ENCODE measurements at regions not wholly inside any gene's neighbourhood (a gene's known extent, or its start where the extent isn't known, plus 50 kb on each side); places are given as distances from the start of the nearest gene placed in this dataset.
"Not testable (repeated sequence)": the region's sequence is repeated elsewhere in the genome, so short reads cannot be mapped to it uniquely, and the experiment has no call there.

DNA sequence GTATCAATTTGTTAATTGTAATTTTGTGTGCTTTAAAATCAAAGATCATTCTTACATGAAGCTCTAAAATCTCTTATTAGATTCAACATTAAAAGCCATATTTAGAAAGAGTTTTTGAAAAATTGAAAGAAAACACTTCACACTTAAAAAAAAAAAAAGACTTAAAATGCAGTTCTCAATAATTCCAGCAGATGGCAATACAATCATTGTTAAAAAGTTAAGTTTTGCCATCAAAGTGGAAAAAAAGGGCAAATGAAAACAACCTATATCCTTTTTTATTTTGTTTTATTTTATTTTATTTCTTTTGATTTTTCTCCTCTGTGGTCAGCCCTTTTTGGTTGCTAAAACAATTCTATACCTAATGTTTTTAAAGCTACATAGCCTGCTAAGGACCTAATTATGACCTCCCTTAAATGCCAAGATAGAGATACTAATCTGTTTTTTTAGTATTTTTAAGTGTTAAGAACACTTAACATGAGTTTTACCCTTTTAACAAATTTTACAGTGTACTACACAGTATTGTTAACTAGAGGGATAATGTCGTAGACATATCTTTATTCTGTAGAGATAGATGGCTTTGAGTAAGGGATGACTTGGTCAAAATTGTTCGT is 154.2 kb upstream of the DAB2 start:
- DNase-seq = no peak

GRCh38 chr5:39577529-39577928 is 152.7 kb upstream of the DAB2 start:
- DNase-seq = no peak

DNA sequence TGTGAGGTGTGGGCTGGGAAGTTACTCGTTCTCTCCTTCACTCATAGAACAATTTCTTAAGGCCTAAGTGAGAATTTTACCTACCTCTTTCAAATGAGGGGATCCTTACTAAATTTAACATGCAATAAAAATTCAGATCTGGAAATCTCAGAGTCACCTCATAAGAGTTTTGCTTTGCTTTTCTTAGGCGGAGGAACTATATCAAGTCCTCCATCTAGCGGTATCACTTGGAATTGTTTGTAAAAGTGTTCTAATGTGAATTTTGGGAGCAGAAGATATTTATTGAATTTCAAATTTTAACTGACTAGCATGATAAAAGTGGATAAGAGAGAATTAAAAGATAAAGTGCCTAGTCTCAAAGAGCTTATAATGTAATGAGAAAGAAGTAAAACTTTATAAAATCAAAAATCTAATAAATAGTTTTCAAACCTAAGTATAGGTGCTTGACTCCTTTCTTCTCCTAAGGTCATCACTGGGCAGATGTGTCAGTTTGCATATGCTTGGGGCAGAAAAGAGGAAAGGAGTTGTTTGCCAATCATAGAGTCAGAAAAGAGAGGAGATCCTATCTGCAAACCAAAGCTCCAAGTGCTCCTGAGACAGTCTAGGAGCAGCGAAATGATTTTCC is 145.7 kb upstream of the DAB2 start:
- no peak for DNase-seq

GRCh38 chr5:39569857-39570256 is 145.1 kb upstream of the DAB2 start:
- no peak for DNase-seq

- DNase-seq = no peak
These were observed 142.1 kb upstream of the DAB2 start for GRCh38 chr5:39566891-39567290.

DNA sequence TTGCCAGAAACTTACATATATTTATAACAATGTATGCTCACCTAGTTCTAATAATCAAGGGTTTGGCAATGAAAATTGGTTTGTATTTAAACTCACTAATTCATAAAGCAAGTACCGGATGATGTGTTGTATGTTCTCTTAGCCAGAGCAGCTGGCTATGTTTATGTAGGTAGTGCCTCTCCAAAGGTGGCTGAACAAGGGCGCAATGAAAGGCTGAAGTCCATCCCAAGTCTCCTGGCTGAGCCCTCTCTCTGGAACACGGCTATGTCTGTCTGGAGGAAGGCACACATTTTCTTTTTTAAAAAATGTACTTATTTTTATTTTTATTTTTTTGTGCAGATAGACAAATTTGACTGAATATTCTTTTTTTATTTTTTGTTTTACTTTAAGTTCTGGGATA is 141.2 kb upstream of the DAB2 start:
- DNase-seq = no peak

DNA sequence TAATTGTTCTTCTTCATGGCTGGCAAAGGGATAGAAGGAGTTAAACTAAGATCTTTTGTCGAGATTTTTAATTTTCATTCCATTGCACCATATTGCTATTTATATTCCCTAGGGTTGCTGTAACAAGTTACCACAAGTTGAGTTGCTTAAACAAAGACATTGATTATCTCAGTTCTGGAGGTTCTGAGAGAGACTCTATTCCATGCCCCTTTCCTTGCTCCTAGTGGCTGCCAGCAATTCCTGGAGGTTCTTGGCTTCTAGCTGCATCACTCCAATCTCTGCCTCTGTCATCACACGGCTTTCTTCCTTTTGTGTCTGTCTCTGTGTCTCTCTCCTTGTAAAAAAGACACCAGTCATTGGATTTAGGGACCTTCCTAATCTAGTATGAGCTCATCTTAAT is 136.6 kb upstream of the DAB2 start:
- DNase-seq = no peak

GRCh38 chr5:39560726-39561125 is 135.9 kb upstream of the DAB2 start:
- DNase-seq = no peak

GRCh38 chr5:39559923-39560322 is 135.1 kb upstream of the DAB2 start:
- DNase-seq = no peak

- DNase-seq = no peak
These were observed 133.8 kb upstream of the DAB2 start for GRCh38 chr5:39558541-39558940.

DNA sequence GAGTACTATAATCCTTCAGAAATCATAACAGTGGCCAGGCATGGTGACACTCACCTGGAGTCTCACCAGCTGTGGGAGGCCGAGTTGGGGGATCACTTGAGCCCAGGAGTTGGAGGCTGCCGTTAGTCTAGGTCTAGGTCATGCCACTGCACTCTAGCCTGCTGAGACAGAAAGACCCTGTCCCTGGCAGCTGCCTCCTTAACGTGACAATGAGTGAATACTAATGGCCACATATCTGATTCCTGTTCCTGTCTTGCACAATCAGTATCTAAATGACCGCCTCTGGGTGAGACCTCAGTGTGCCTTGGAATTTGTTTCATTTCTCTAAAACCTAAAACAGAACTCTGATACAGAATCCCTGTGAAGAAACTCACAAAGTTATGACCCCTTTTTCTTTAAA is 131.0 kb upstream of the DAB2 start:
- no peak for DNase-seq

GRCh38 chr5:39547553-39548154 is 122.9 kb upstream of the DAB2 start:
- no peak for DNase-seq

- DNase-seq = no peak
These were observed 120.2 kb upstream of the DAB2 start for GRCh38 chr5:39544941-39545340.

DNA sequence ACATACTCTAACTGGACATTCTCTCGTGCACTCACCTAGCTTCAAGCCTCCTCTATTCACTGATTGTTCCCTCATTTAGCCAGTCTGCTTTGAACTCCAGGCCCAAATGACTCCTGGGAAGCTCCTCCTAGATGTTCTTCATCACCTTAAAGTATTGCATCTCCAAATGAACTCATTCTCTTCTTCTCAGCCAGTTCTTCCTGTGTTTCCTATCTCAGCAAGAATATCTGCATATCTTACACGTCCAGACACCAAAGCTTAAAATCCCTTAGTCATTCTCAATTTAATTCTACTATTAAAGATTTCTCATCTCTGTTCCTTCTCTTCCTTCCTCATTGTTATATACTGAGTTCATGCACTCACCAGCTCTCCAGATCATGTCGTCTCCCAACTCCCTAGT is 118.6 kb upstream of the DAB2 start:
- no peak for DNase-seq

- no peak for DNase-seq
These were observed 117.9 kb upstream of the DAB2 start for GRCh38 chr5:39542511-39543285.

- no peak for DNase-seq
These were observed 117.1 kb upstream of the DAB2 start for GRCh38 chr5:39541920-39542319.

- DNase-seq = no peak
These were observed 114.7 kb upstream of the DAB2 start for GRCh38 chr5:39539470-39539869.

GRCh38 chr5:39534690-39535089 is 109.9 kb upstream of the DAB2 start:
- DNase-seq = no peak

DNA sequence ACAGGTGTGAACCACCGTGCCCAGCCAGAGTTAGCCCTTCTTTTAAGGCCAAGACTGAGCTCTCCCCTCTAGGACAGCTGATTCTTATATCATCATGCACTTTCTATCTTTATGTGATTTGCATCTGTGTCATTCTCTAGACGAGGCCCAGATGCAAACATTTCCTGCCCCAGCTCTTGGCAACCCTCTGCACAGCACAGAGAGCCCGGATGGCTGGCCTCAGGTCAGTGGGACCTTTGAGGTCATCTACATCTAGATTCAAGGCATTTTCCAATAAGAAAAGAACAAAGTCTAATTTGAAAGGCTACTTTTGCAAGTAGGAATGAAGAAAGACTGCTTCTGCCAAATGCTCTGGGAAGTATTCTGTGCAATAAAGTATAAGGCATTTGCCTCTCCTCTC is 109.0 kb upstream of the DAB2 start:
- no peak for DNase-seq

DNA sequence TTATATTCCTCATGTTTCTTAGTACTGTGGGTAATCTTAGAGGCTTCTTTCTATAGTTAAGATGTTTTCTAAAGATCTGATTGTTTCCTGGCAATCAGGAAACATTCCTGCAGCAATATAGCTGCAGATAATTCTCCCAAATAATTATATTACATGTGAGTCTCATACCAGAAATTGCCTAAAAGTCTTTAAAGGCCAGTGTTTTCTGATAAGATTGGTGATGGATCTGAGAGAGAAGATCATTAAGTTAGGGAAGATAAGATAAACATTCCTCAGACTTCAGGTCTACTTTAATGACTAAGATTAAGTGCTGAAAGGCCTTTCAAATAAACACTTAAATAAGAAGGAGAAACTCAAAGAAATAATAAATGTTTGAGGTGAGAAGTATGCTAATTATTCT is 107.7 kb upstream of the DAB2 start:
- DNase-seq = no peak

DNA sequence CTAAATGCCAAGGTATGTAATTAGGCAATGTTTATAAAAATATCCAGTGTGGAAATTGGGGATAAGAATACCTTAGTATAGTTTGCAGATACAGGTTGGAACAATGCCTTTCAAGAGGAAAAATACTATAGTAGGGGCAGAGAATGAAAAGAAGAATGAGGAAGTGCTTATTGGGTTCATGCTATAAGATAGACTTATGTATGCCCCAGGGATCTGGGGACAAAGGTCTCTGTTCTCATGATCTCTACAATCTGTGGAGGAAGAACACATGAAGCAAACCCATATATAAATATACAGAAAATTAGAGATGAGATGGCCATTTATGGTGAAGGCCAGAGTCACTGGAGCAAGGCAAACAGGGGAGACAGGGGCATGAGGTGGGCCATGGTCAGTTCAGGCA is 106.5 kb upstream of the DAB2 start:
- DNase-seq = no peak

DNA sequence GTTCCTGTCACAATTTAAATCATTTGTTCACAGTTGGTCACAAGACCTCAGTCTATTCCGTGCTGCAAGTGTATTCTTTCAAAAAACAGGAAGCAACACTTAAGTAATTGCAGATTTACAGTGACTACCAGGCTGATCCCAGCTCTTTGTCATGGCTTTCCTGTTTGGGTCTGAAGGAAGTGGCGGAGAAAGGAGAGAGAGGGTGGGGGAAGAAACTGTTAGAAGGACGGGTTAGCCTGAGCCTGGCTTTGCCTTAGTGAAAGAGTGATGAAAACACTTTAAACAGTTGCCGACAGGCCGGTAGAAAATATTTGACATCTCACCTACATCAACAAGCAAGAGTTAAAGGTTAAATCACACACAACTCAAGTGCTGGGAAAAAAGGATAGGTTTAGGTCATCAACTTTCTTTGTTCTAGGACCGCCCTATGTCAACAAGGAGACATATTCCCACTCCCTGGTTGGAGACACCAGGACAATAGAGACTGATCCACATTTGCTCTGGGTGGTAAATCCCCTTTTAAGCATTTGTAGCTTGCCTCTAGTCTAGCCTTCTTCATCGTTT is 102.2 kb upstream of the DAB2 start:
- no peak for DNase-seq

DNA sequence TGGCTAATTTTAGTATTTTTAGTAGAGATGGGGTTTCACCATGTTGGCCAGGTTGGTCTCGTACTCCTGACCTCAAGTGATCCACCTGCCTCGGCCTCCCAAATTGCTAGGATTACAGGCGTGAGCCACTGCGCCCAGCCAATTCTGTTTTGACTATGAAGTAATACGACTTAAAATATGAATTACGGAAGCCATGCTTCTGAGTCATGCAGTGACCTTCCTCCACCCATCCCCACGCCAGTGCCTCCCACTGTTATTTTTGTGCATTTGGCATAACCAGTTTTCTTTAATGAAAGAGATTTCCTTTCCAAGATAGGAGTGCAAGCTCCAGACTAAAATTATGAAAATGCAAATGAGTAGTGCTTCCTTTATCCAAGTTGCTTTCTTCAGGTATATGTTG is 101.0 kb upstream of the DAB2 start:
- not testable (repeated sequence) for DNase-seq

DNA sequence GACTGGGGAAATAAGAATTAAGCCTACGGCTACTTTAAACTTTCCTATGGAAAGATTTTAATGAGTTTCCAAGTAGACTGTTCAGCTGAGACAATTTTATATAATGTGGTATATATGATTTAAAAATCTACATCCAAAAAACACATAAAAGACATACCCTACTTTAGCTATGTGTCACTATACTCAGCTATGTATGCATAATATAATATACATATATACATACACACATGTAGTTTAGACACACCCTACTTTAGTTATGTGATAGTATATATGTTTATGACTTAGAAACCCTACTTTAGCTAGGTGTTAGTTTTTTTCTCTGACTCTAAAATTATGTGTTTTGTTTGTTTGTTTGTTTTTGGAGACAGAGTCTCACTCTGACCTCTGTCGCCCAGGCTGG is 100.5 kb upstream of the DAB2 start:
- DNase-seq = no peak

Measured in NCI-H1092 treated with DMSO at 0.1 percent for 48 hours (cell line).